ENCODE measurements at regions not wholly inside any gene's neighbourhood (a gene's known extent, or its start where the extent isn't known, plus 50 kb on each side); places are given as distances from the start of the nearest gene placed in this dataset.

GRCh38 chr2:133711201-133711600, 142.9 kb upstream of the NCKAP5 start:
- no peak overlapping the region for H3K4me3 ChIP-seq
- H3K36me3 ChIP-seq, result no peaks in the 10 kb centered on the region
- H3K9me3 ChIP-seq, result peaks cover 5 to 6% of the 10 kb centered on the region in 2 donors
- TF ChIP-seq POLR2A (IDR thresholded peaks at IDR 0.05) (no peak), POLR2AphosphoS5 (IDR thresholded peaks at IDR 0.05) (no peak), EP300 (IDR thresholded peaks at IDR 0.05; ENCODE audit: low read depth) (no peak)
- TF ChIP-seq, protein P1, sequence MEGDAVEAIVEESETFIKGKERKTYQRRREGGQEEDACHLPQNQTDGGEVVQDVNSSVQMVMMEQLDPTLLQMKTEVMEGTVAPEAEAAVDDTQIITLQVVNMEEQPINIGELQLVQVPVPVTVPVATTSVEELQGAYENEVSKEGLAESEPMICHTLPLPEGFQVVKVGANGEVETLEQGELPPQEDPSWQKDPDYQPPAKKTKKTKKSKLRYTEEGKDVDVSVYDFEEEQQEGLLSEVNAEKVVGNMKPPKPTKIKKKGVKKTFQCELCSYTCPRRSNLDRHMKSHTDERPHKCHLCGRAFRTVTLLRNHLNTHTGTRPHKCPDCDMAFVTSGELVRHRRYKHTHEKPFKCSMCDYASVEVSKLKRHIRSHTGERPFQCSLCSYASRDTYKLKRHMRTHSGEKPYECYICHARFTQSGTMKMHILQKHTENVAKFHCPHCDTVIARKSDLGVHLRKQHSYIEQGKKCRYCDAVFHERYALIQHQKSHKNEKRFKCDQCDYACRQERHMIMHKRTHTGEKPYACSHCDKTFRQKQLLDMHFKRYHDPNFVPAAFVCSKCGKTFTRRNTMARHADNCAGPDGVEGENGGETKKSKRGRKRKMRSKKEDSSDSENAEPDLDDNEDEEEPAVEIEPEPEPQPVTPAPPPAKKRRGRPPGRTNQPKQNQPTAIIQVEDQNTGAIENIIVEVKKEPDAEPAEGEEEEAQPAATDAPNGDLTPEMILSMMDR (IDR thresholded peaks at IDR 0.05), result no peak
- no peaks in the 10 kb centered on the region for H3K27me3 ChIP-seq
- H3K27ac ChIP-seq, result no peak overlapping the region
- WGBS, 2 donors (ENCODE audit: low coverage in 1 of 2), result 75% methylated on average over 6 of the region's 6 CpGs; no CpG with 5 or more reads in 1 of the 2 donors
- intact Hi-C loops (cut with DNase I; ENCODE audit: low total_unique reads), result no loop called here
- no peaks in the 10 kb centered on the region for H3K4me1 ChIP-seq
- DNase-seq, result no peak
- in situ Hi-C loops (cut with MboI; ENCODE audit: low pct_ligation_motif_present in 1 of 4, low pct_unique_long_range_greater_than_20kb in 1 of 4, low sequenced_read_pairs in 3 of 4), result no loop called here

GRCh38 chr2:133711806-133712205, 143.5 kb upstream of the NCKAP5 start:
- Histone ChIP-seq H3K4me1 (no peaks in the 10 kb centered on the region), H3K27ac (no peak overlapping the region), H3K9me3 (peaks cover 5 to 6% of the 10 kb centered on the region in 2 donors), H3K4me3 (no peak overlapping the region), H3K27me3 (no peaks in the 10 kb centered on the region), H3K36me3 (no peaks in the 10 kb centered on the region)
- DNase-seq, result no peak
- no peak for TF ChIP-seq POLR2AphosphoS5 (IDR thresholded peaks at IDR 0.05)
- no peak for TF ChIP-seq POLR2A (IDR thresholded peaks at IDR 0.05)
- TF ChIP-seq, protein P1 (IDR thresholded peaks at IDR 0.05), result no peak
- no peak for TF ChIP-seq EP300 (IDR thresholded peaks at IDR 0.05; ENCODE audit: low read depth)
- 81 to 84% methylated on average over 3 to 6 of the region's 6 CpGs for WGBS, 2 donors (ENCODE audit: low coverage in 1 of 2)
- in situ Hi-C loops (cut with MboI; ENCODE audit: low pct_ligation_motif_present in 1 of 4, low pct_unique_long_range_greater_than_20kb in 1 of 4, low sequenced_read_pairs in 3 of 4) (no loop called here), intact Hi-C loops (cut with DNase I; ENCODE audit: low total_unique reads) (no loop called here)

DNA sequence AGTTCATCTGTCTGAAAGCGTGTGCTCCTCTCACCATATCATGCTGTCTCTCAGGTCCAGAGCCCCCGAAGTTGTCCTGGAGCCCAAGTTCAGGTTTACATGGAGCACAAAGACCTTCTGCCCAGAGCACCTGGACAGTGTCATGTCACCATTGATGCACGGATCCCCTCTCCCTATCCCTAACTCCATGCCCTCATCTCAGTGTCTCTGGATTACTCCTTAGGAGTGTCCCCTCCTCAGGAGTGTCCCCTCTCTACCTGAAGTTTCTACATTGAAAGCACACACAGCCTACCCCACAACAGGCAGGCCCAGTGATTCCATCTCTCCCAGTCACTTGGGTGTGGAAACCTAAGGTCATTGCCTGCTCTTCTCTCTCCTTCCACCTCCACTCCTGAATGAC, 144.1 kb upstream of the NCKAP5 start:
- Histone ChIP-seq H3K36me3 (no peaks in the 10 kb centered on the region), H3K9me3 (peaks cover 5 to 6% of the 10 kb centered on the region in 2 donors), H3K27me3 (no peaks in the 10 kb centered on the region), H3K27ac (no peak overlapping the region), H3K4me3 (no peak overlapping the region), H3K4me1 (no peaks in the 10 kb centered on the region)
- in situ Hi-C loops (cut with MboI; ENCODE audit: low pct_ligation_motif_present in 1 of 4, low pct_unique_long_range_greater_than_20kb in 1 of 4, low sequenced_read_pairs in 3 of 4) (no loop called here), intact Hi-C loops (cut with DNase I; ENCODE audit: low total_unique reads) (no loop called here)
- WGBS, 2 donors (ENCODE audit: low coverage in 1 of 2), result 80% methylated on average over 3 of the region's 3 CpGs; no CpG with 5 or more reads in 1 of the 2 donors
- TF ChIP-seq EP300 (IDR thresholded peaks at IDR 0.05; ENCODE audit: low read depth), result no peak
- no peak for TF ChIP-seq POLR2A (IDR thresholded peaks at IDR 0.05)
- TF ChIP-seq POLR2AphosphoS5 (IDR thresholded peaks at IDR 0.05), result no peak
- TF ChIP-seq, protein P1 (IDR thresholded peaks at IDR 0.05), result no peak
- no peak for DNase-seq

GRCh38 chr2:133713049-133713580, 144.9 kb upstream of the NCKAP5 start:
- no peaks in the 10 kb centered on the region for H3K36me3 ChIP-seq
- H3K4me3 ChIP-seq, result no peak overlapping the region
- H3K9me3 ChIP-seq, result peaks cover 5 to 6% of the 10 kb centered on the region in 2 donors
- H3K27me3 ChIP-seq, result no peaks in the 10 kb centered on the region
- H3K27ac ChIP-seq, result no peak overlapping the region
- TF ChIP-seq, protein P1 (IDR thresholded peaks at IDR 0.05), result no peak
- TF ChIP-seq EP300 (IDR thresholded peaks at IDR 0.05; ENCODE audit: low read depth) (no peak), POLR2A (IDR thresholded peaks at IDR 0.05) (no peak), POLR2AphosphoS5 (IDR thresholded peaks at IDR 0.05) (no peak)
- no peak for DNase-seq
- WGBS, 2 donors (ENCODE audit: low coverage in 1 of 2), result 76 to 83% methylated on average over 4 of the region's 4 CpGs
- in situ Hi-C loops (cut with MboI; ENCODE audit: low pct_ligation_motif_present in 1 of 4, low pct_unique_long_range_greater_than_20kb in 1 of 4, low sequenced_read_pairs in 3 of 4), result no loop called here
- H3K4me1 ChIP-seq, result no peaks in the 10 kb centered on the region
- intact Hi-C loops (cut with DNase I; ENCODE audit: low total_unique reads), result no loop called here
